ENCODE measurements at regions not wholly inside any gene's neighbourhood (a gene's known extent, or its start where the extent isn't known, plus 50 kb on each side); places are given as distances from the start of the nearest gene placed in this dataset.

- no peak for TF ChIP-seq CTCF (IDR thresholded peaks at IDR 0.05; ENCODE audit: extremely low read depth, low read depth, low read length)
- H3K4me2 ChIP-seq (ENCODE audit: insufficient read depth, low read length), result no peak overlapping the region
- no peaks in the 10 kb centered on the region for H3K4me1 ChIP-seq (ENCODE audit: insufficient read depth, low read length)
- H2AFZ ChIP-seq (ENCODE audit: low read length), result no peak overlapping the region
- no peak for DNase-seq (ENCODE audit: insufficient read length, low spot score, missing footprints)
- no peaks in the 10 kb centered on the region for H3K79me2 ChIP-seq (ENCODE audit: insufficient read depth, low read length)
- H3K27me3 ChIP-seq (ENCODE audit: insufficient read depth, low read length), result no peaks in the 10 kb centered on the region
- no peaks in the 10 kb centered on the region for H3K36me3 ChIP-seq (ENCODE audit: insufficient read depth, low read length)
- H3K27ac ChIP-seq (ENCODE audit: low read depth, low read length), result no peak overlapping the region
- H3K4me3 ChIP-seq (ENCODE audit: insufficient read depth, low read length), result no peak overlapping the region
- no peaks in the 10 kb centered on the region for H4K20me1 ChIP-seq (ENCODE audit: insufficient read depth, low read length)
- H3K9me3 ChIP-seq (ENCODE audit: low read depth, low read length), result no peaks in the 10 kb centered on the region
Measured at GRCh38 chr11:112369916-112370315, 109.3 kb upstream of the PLET1 start.

- Histone ChIP-seq H3K79me2 (ENCODE audit: insufficient read depth, low read length) (no peaks in the 10 kb centered on the region), H3K9me3 (ENCODE audit: low read depth, low read length) (no peaks in the 10 kb centered on the region), H3K27me3 (ENCODE audit: insufficient read depth, low read length) (no peaks in the 10 kb centered on the region), H2AFZ (ENCODE audit: low read length) (no peak overlapping the region), H4K20me1 (ENCODE audit: insufficient read depth, low read length) (no peaks in the 10 kb centered on the region), H3K27ac (ENCODE audit: low read depth, low read length) (no peak overlapping the region), H3K4me2 (ENCODE audit: insufficient read depth, low read length) (no peak overlapping the region), H3K4me3 (ENCODE audit: insufficient read depth, low read length) (no peak overlapping the region), H3K4me1 (ENCODE audit: insufficient read depth, low read length) (no peaks in the 10 kb centered on the region), H3K36me3 (ENCODE audit: insufficient read depth, low read length) (no peaks in the 10 kb centered on the region)
- no peak for DNase-seq (ENCODE audit: insufficient read length, low spot score, missing footprints)
- no peak for TF ChIP-seq CTCF (IDR thresholded peaks at IDR 0.05; ENCODE audit: extremely low read depth, low read depth, low read length)
Measured at GRCh38 chr11:112374486-112375140, 114.0 kb upstream of the PLET1 start.

- H3K4me1 ChIP-seq (ENCODE audit: insufficient read depth, low read length), result no peaks in the 10 kb centered on the region
- no peaks in the 10 kb centered on the region for H3K36me3 ChIP-seq (ENCODE audit: insufficient read depth, low read length)
- H2AFZ ChIP-seq (ENCODE audit: low read length), result no peak overlapping the region
- no peak overlapping the region for H3K4me3 ChIP-seq (ENCODE audit: insufficient read depth, low read length)
- H3K27me3 ChIP-seq (ENCODE audit: insufficient read depth, low read length), result no peaks in the 10 kb centered on the region
- no peaks in the 10 kb centered on the region for H3K79me2 ChIP-seq (ENCODE audit: insufficient read depth, low read length)
- no peak overlapping the region for H3K4me2 ChIP-seq (ENCODE audit: insufficient read depth, low read length)
- no peaks in the 10 kb centered on the region for H4K20me1 ChIP-seq (ENCODE audit: insufficient read depth, low read length)
- H3K9me3 ChIP-seq (ENCODE audit: low read depth, low read length), result no peaks in the 10 kb centered on the region
- TF ChIP-seq CTCF (IDR thresholded peaks at IDR 0.05; ENCODE audit: extremely low read depth, low read depth, low read length), result no peak
- DNase-seq (ENCODE audit: insufficient read length, low spot score, missing footprints), result no peak
- H3K27ac ChIP-seq (ENCODE audit: low read depth, low read length), result no peak overlapping the region
Measured at GRCh38 chr11:112377946-112378345, 117.3 kb upstream of the PLET1 start.

- Histone ChIP-seq H2AFZ (ENCODE audit: low read length) (no peak overlapping the region), H3K4me1 (ENCODE audit: insufficient read depth, low read length) (no peaks in the 10 kb centered on the region), H3K79me2 (ENCODE audit: insufficient read depth, low read length) (no peaks in the 10 kb centered on the region), H3K27ac (ENCODE audit: low read depth, low read length) (no peak overlapping the region), H3K4me3 (ENCODE audit: insufficient read depth, low read length) (no peak overlapping the region), H3K36me3 (ENCODE audit: insufficient read depth, low read length) (no peaks in the 10 kb centered on the region), H3K27me3 (ENCODE audit: insufficient read depth, low read length) (no peaks in the 10 kb centered on the region), H4K20me1 (ENCODE audit: insufficient read depth, low read length) (no peaks in the 10 kb centered on the region), H3K4me2 (ENCODE audit: insufficient read depth, low read length) (no peak overlapping the region), H3K9me3 (ENCODE audit: low read depth, low read length) (no peaks in the 10 kb centered on the region)
- no peak for DNase-seq (ENCODE audit: insufficient read length, low spot score, missing footprints)
- no peak for TF ChIP-seq CTCF (IDR thresholded peaks at IDR 0.05; ENCODE audit: extremely low read depth, low read depth, low read length)
Measured at GRCh38 chr11:112380464-112380863, 119.8 kb upstream of the PLET1 start.

All from osteoblast (primary cell).